Hepatocyte (in vitro differentiated cells): ENCODE measurements at regions not wholly inside any gene's neighbourhood (a gene's known extent, or its start where the extent isn't known, plus 50 kb on each side); places are given as distances from the start of the nearest gene placed in this dataset.

Source experiments
- DNase-seq: peaks from one replicate; pipeline ENCODE4 v3.0.0-alpha.2; 2016; ENCODE audit warnings: low spot score
- H2AFZ ChIP-seq: fragments of 200-600 bp; sonication (generic); 2 replicates; pipeline ENCODE4 v1.6.0; 2016; ENCODE audit warnings: antibody characterized with exemption, mild to moderate bottlenecking
- H3K27ac ChIP-seq: fragments of 200-600 bp; sonication (generic); 2 replicates; pipeline ENCODE4 v1.5.1; 2016; ENCODE audit warnings: mild to moderate bottlenecking
- H3K27me3 ChIP-seq: fragments of 200-600 bp; sonication (generic); 2 replicates; pipeline ENCODE4 v1.6.1; 2016
- H3K36me3 ChIP-seq: fragments of 200-600 bp; sonication (generic); replicated peaks from 2 replicates; pipeline ENCODE4 v1.5.1; 2016; ENCODE audit warnings: low read depth; ENCODE audit not compliant: insufficient read depth
- H3K4me1 ChIP-seq: fragments of 200-600 bp; sonication (generic); 2 replicates; pipeline ENCODE4 v1.5.1; 2016; ENCODE audit warnings: mild to moderate bottlenecking, moderate library complexity; ENCODE audit not compliant: insufficient read depth
- H3K4me2 ChIP-seq: fragments of 200-600 bp; sonication (generic); 2 replicates; pipeline ENCODE4 v1.6.0; 2016
- H3K4me3 ChIP-seq: fragments of 200-600 bp; sonication (generic); 2 replicates; pipeline ENCODE4 v1.5.1; 2016; ENCODE audit warnings: mild to moderate bottlenecking
- H3K79me2 ChIP-seq: fragments of 200-600 bp; sonication (generic); 2 replicates; pipeline ENCODE4 v1.6.0; 2017; ENCODE audit warnings: mild to moderate bottlenecking
- H3K9me2 ChIP-seq: fragments of 200-600 bp; sonication (generic); replicated peaks from 2 replicates; pipeline ENCODE4 v1.6.0; 2017; ENCODE audit warnings: mild to moderate bottlenecking; ENCODE audit not compliant: insufficient read depth
- H3K9me3 ChIP-seq: fragments of 200-600 bp; sonication (generic); 2 replicates; pipeline ENCODE4 v1.5.1; 2016; ENCODE audit warnings: low read depth, mild to moderate bottlenecking
- H4K20me1 ChIP-seq: fragments of 200-600 bp; sonication (generic); 2 replicates; pipeline ENCODE4 v1.6.0; 2016; ENCODE audit warnings: mild to moderate bottlenecking; ENCODE audit not compliant: insufficient read depth, poor library complexity, severe bottlenecking
- EZH2 ChIP-seq: fragments of 200-600 bp; sonication (generic); IDR thresholded peaks from 2 replicates; pipeline ENCODE4 v1.6.1; 2016; ENCODE audit warnings: antibody characterized with exemption, mild to moderate bottlenecking, borderline replicate concordance
- EZH2phosphoT487 ChIP-seq: fragments of 200-600 bp; sonication (generic); IDR thresholded peaks from one replicate; pipeline ENCODE4 v1.6.1; 2018; ENCODE audit warnings: antibody characterized with exemption, mild to moderate bottlenecking, low read depth, moderate library complexity; ENCODE audit not compliant: unreplicated experiment, severe bottlenecking
- WGBS: methylation state at CpG from one replicate; pipeline ENCODE4 v1.1.6; 2016; ENCODE audit warnings: low lambda C conversion rate; ENCODE audit errors: missing lambda C conversion rate; 5-methylcytosine and 5-hydroxymethylcytosine counted together
- TF ChIP-seq, protein P1 (sequence below): fragments of 200-600 bp; sonication (generic); IDR thresholded peaks from 2 replicates; pipeline ENCODE4 v1.5.1; 2016; ENCODE audit warnings: antibody characterized with exemption, mild to moderate bottlenecking; ENCODE audit not compliant: poor library complexity

DNA sequence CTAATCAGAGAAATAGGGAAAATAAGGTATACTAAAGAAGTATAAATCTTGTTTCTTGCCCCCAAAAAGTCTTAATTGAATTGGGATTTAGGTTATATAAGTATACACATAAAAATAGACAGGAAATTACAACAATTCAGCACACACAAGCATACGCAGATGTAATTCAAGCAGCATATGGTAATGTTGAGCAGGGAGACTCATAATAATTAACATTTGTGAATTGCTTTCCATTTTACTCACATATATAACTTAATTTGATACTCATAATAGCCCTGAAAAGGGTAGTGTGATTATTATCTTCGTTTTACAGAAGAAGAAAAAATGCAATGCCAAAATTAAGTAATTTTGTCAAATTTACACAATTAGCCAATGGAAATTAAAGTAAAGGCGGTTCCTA is 313.5 kb upstream of the ECI2 start:
- TF ChIP-seq, protein P1, sequence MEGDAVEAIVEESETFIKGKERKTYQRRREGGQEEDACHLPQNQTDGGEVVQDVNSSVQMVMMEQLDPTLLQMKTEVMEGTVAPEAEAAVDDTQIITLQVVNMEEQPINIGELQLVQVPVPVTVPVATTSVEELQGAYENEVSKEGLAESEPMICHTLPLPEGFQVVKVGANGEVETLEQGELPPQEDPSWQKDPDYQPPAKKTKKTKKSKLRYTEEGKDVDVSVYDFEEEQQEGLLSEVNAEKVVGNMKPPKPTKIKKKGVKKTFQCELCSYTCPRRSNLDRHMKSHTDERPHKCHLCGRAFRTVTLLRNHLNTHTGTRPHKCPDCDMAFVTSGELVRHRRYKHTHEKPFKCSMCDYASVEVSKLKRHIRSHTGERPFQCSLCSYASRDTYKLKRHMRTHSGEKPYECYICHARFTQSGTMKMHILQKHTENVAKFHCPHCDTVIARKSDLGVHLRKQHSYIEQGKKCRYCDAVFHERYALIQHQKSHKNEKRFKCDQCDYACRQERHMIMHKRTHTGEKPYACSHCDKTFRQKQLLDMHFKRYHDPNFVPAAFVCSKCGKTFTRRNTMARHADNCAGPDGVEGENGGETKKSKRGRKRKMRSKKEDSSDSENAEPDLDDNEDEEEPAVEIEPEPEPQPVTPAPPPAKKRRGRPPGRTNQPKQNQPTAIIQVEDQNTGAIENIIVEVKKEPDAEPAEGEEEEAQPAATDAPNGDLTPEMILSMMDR: no peak
- no peak for TF ChIP-seq EZH2phosphoT487
- TF ChIP-seq EZH2: no peak
- Histone ChIP-seq H4K20me1 (no peaks in the 10 kb centered on the region), H3K4me3 (no peak overlapping the region), H3K4me2 (no peak overlapping the region), H3K27me3 (no peaks in the 10 kb centered on the region), H3K9me2 (no peaks in the 10 kb centered on the region), H3K79me2 (no peaks in the 10 kb centered on the region), H2AFZ (no peak overlapping the region), H3K4me1 (no peaks in the 10 kb centered on the region), H3K27ac (no peak overlapping the region), H3K9me3 (no peaks in the 10 kb centered on the region), H3K36me3 (no peaks in the 10 kb centered on the region)
- WGBS: 77% methylated on average over 3 of the region's 3 CpGs
- DNase-seq: no peak

DNA sequence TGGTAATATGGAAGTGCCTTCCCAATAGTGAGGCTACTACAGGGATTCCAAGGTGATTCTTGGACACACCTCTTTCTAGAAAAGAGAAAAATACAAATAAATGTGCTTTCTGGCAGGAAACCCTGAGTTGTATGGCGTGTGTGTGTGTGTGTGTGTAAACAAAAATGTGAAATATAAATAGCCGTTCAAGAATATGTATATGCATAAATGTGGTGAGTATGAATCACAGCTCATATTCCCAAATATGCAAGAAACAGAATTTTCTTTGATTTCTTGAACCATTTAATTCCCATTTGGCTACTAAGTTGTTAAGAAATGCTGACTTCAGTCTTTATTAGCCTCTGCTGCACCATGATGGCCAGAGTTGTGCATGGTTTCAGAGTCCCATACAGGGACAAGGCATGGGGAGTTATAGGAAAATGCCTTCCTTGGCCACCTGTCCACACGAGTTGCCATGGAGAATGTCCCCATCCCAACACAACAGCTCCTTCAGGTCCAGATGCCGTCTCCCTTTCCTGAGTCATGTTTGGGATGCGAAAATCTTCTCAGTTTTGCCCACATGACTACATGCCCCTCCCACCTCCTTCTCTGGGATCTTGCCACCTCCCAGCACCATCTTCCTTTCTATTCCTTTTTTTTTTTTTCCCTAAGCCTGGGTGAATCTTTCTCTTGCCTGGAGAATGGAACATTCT is 312.4 kb upstream of the ECI2 start:
- H3K27me3 ChIP-seq: no peaks in the 10 kb centered on the region
- H3K9me3 ChIP-seq: no peaks in the 10 kb centered on the region
- H2AFZ ChIP-seq: no peak overlapping the region
- no peaks in the 10 kb centered on the region for H3K4me1 ChIP-seq
- H3K36me3 ChIP-seq: no peaks in the 10 kb centered on the region
- H3K9me2 ChIP-seq: no peaks in the 10 kb centered on the region
- H3K4me2 ChIP-seq: no peak overlapping the region
- DNase-seq: no peak
- WGBS: 93% methylated on average over 5 of the region's 5 CpGs
- no peak overlapping the region for H3K4me3 ChIP-seq
- no peaks in the 10 kb centered on the region for H3K79me2 ChIP-seq
- TF ChIP-seq EZH2phosphoT487: no peak
- H4K20me1 ChIP-seq: no peaks in the 10 kb centered on the region
- H3K27ac ChIP-seq: no peak overlapping the region

DNA sequence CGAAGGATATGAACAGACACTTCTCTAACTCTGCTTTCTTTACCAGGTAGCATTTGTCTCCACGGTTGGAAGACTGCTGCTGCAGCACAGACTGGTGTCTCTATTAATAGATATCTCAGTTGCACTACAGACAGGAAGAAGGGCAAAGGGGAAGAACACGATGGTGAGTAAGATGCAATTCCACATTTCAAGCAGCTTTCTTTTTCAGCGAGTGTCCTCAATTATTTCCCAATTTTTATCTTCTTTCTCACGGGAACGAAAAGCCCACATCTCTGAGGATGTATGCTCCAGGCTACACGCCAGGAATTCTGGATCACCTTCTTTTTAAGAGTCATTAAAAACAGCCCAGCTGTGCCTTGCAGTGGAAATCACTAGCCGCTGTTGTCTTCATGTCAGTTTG is 311.6 kb upstream of the ECI2 start:
- no peak for DNase-seq
- H3K36me3 ChIP-seq: no peaks in the 10 kb centered on the region
- H4K20me1 ChIP-seq: no peaks in the 10 kb centered on the region
- H3K4me1 ChIP-seq: no peaks in the 10 kb centered on the region
- H3K4me3 ChIP-seq: no peak overlapping the region
- peak overlapping the region; percentile 3 for H3K4me2 ChIP-seq
- TF ChIP-seq, protein P1: no peak
- TF ChIP-seq EZH2 (no peak), EZH2phosphoT487 (no peak)
- H3K27ac ChIP-seq: no peak overlapping the region
- H3K9me3 ChIP-seq: no peaks in the 10 kb centered on the region
- H3K79me2 ChIP-seq: no peaks in the 10 kb centered on the region
- WGBS: 67% methylated on average over 8 of the region's 8 CpGs
- no peak overlapping the region for H2AFZ ChIP-seq
- H3K27me3 ChIP-seq: no peaks in the 10 kb centered on the region
- no peaks in the 10 kb centered on the region for H3K9me2 ChIP-seq

DNA sequence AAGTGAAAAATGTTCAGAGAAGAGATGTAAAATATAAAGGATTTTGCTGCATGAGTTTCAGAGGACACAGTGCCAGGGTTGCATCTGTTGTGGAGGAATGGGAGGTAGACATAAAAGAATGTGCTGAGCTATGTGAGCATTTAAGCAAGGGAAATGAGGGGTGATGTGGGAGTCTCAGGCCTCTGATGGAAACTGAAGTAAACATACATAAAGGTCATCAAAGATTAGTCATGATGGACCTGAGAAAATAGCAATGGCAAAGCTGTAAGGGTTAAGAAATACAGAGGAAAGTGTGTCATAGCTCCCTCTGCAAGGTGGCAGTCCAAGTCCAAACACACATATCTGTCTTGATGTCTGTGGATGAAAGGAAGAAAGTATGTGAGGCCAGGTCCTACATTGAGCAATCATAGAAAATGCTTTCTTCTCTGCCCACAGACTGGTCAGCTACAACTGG is 306.6 kb upstream of the ECI2 start:
- Histone ChIP-seq H2AFZ (no peak overlapping the region), H3K79me2 (no peaks in the 10 kb centered on the region), H3K27me3 (no peaks in the 10 kb centered on the region), H3K9me3 (no peaks in the 10 kb centered on the region), H3K36me3 (no peaks in the 10 kb centered on the region), H4K20me1 (no peaks in the 10 kb centered on the region), H3K4me1 (no peaks in the 10 kb centered on the region), H3K9me2 (no peaks in the 10 kb centered on the region), H3K4me3 (no peak overlapping the region), H3K27ac (no peak overlapping the region), H3K4me2 (no peak overlapping the region)
- peak; percentile 18 for DNase-seq
- TF ChIP-seq, protein P1: no peak
- TF ChIP-seq EZH2 (no peak), EZH2phosphoT487 (no peak)
